ENCODE measurements at regions not wholly inside any gene's neighbourhood (a gene's known extent, or its start where the extent isn't known, plus 50 kb on each side); places are given as distances from the start of the nearest gene placed in this dataset.
"Not testable (repeated sequence)": the region's sequence is repeated elsewhere in the genome, so short reads cannot be mapped to it uniquely, and the experiment has no call there.

GRCh38 chr4:49153011-49153410, 166.9 kb downstream of the CWH43 start:
- H3K9me3 ChIP-seq (ENCODE audit: control insufficient read depth, insufficient read depth, low read length) = peaks cover 17% of the 10 kb centered on the region

GRCh38 chr4:49154308-49155103, 168.4 kb downstream of the CWH43 start:
- H3K36me3 ChIP-seq (ENCODE audit: control insufficient read depth, insufficient read depth, low read length); H3K27me3 ChIP-seq (ENCODE audit: control insufficient read depth, insufficient read depth, low read length); H3K4me1 ChIP-seq (ENCODE audit: control insufficient read depth, insufficient read depth, low read length); H3K27ac ChIP-seq (ENCODE audit: low read length); H3K4me3 ChIP-seq (ENCODE audit: low read length): not testable (repeated sequence)
- H3K9me3 ChIP-seq (ENCODE audit: control insufficient read depth, insufficient read depth, low read length) = peaks cover 13% of the 10 kb centered on the region
- peak; percentile 70 for DNase-seq (ENCODE audit: low read depth, low spot score)
- 97% methylated on average over 4 of the region's 11 CpGs for WGBS (ENCODE audit: insufficient coverage, insufficient read length)

More at GRCh38 chr4:49153011-49153410, 166.9 kb downstream of the CWH43 start:
- not testable (repeated sequence) for H3K27me3 ChIP-seq (ENCODE audit: control insufficient read depth, insufficient read depth, low read length); H3K27ac ChIP-seq (ENCODE audit: low read length); H3K36me3 ChIP-seq (ENCODE audit: control insufficient read depth, insufficient read depth, low read length); H3K4me1 ChIP-seq (ENCODE audit: control insufficient read depth, insufficient read depth, low read length); H3K4me3 ChIP-seq (ENCODE audit: low read length); DNase-seq (ENCODE audit: low read depth, low spot score)
- 100% methylated on average over 4 of the region's 11 CpGs for WGBS (ENCODE audit: insufficient coverage, insufficient read length)

GRCh38 chr4:49155270-49155669, 169.2 kb downstream of the CWH43 start:
- not testable (repeated sequence) for H3K27ac ChIP-seq (ENCODE audit: low read length); H3K4me3 ChIP-seq (ENCODE audit: low read length); H3K36me3 ChIP-seq (ENCODE audit: control insufficient read depth, insufficient read depth, low read length); H3K4me1 ChIP-seq (ENCODE audit: control insufficient read depth, insufficient read depth, low read length); H3K27me3 ChIP-seq (ENCODE audit: control insufficient read depth, insufficient read depth, low read length); DNase-seq (ENCODE audit: low read depth, low spot score)
- peaks cover 12% of the 10 kb centered on the region for H3K9me3 ChIP-seq (ENCODE audit: control insufficient read depth, insufficient read depth, low read length)
- WGBS (ENCODE audit: insufficient coverage, insufficient read length) = 100% methylated on average over 1 of the region's 7 CpGs

GRCh38 chr4:49156309-49156708, 170.2 kb downstream of the CWH43 start:
- H3K9me3 ChIP-seq (ENCODE audit: control insufficient read depth, insufficient read depth, low read length); H3K27me3 ChIP-seq (ENCODE audit: control insufficient read depth, insufficient read depth, low read length); H3K4me1 ChIP-seq (ENCODE audit: control insufficient read depth, insufficient read depth, low read length); H3K36me3 ChIP-seq (ENCODE audit: control insufficient read depth, insufficient read depth, low read length); H3K4me3 ChIP-seq (ENCODE audit: low read length); H3K27ac ChIP-seq (ENCODE audit: low read length); DNase-seq (ENCODE audit: low read depth, low spot score): not testable (repeated sequence)
- 100% methylated on average over 1 of the region's 6 CpGs for WGBS (ENCODE audit: insufficient coverage, insufficient read length)

GRCh38 chr4:49157630-49158029, 171.6 kb downstream of the CWH43 start:
- H3K27me3 ChIP-seq (ENCODE audit: control insufficient read depth, insufficient read depth, low read length); H3K27ac ChIP-seq (ENCODE audit: low read length); H3K4me1 ChIP-seq (ENCODE audit: control insufficient read depth, insufficient read depth, low read length); H3K9me3 ChIP-seq (ENCODE audit: control insufficient read depth, insufficient read depth, low read length); DNase-seq (ENCODE audit: low read depth, low spot score); H3K4me3 ChIP-seq (ENCODE audit: low read length); H3K36me3 ChIP-seq (ENCODE audit: control insufficient read depth, insufficient read depth, low read length): not testable (repeated sequence)
- no CpG with 5 or more reads among the region's 2 CpGs for WGBS (ENCODE audit: insufficient coverage, insufficient read length)

GRCh38 chr4:49161111-49161541, 175.1 kb downstream of the CWH43 start:
- DNase-seq (ENCODE audit: low read depth, low spot score); H3K4me3 ChIP-seq (ENCODE audit: low read length); H3K36me3 ChIP-seq (ENCODE audit: control insufficient read depth, insufficient read depth, low read length); H3K27ac ChIP-seq (ENCODE audit: low read length); H3K27me3 ChIP-seq (ENCODE audit: control insufficient read depth, insufficient read depth, low read length); H3K4me1 ChIP-seq (ENCODE audit: control insufficient read depth, insufficient read depth, low read length); H3K9me3 ChIP-seq (ENCODE audit: control insufficient read depth, insufficient read depth, low read length): not testable (repeated sequence)
- WGBS (ENCODE audit: insufficient coverage, insufficient read length) = no CpG with 5 or more reads among the region's 23 CpGs

- not testable (repeated sequence) for H3K27ac ChIP-seq (ENCODE audit: low read length); H3K4me1 ChIP-seq (ENCODE audit: control insufficient read depth, insufficient read depth, low read length); H3K9me3 ChIP-seq (ENCODE audit: control insufficient read depth, insufficient read depth, low read length); H3K27me3 ChIP-seq (ENCODE audit: control insufficient read depth, insufficient read depth, low read length); DNase-seq (ENCODE audit: low read depth, low spot score); H3K4me3 ChIP-seq (ENCODE audit: low read length); H3K36me3 ChIP-seq (ENCODE audit: control insufficient read depth, insufficient read depth, low read length)
- WGBS (ENCODE audit: insufficient coverage, insufficient read length) = no CpG with 5 or more reads among the region's 6 CpGs
These were observed 178.8 kb downstream of the CWH43 start for GRCh38 chr4:49164916-49165315.

- H3K4me1 ChIP-seq (ENCODE audit: control insufficient read depth, insufficient read depth, low read length); H3K27ac ChIP-seq (ENCODE audit: low read length); H3K27me3 ChIP-seq (ENCODE audit: control insufficient read depth, insufficient read depth, low read length); H3K4me3 ChIP-seq (ENCODE audit: low read length); DNase-seq (ENCODE audit: low read depth, low spot score); H3K9me3 ChIP-seq (ENCODE audit: control insufficient read depth, insufficient read depth, low read length); H3K36me3 ChIP-seq (ENCODE audit: control insufficient read depth, insufficient read depth, low read length): not testable (repeated sequence)
- no CpG with 5 or more reads among the region's 8 CpGs for WGBS (ENCODE audit: insufficient coverage, insufficient read length)
These were observed 191.8 kb downstream of the CWH43 start for GRCh38 chr4:49177847-49178246.

GRCh38 chr4:49181088-49181487, 195.0 kb downstream of the CWH43 start:
- H3K27me3 ChIP-seq (ENCODE audit: control insufficient read depth, insufficient read depth, low read length); H3K4me3 ChIP-seq (ENCODE audit: low read length); H3K36me3 ChIP-seq (ENCODE audit: control insufficient read depth, insufficient read depth, low read length); DNase-seq (ENCODE audit: low read depth, low spot score); H3K9me3 ChIP-seq (ENCODE audit: control insufficient read depth, insufficient read depth, low read length); H3K27ac ChIP-seq (ENCODE audit: low read length); H3K4me1 ChIP-seq (ENCODE audit: control insufficient read depth, insufficient read depth, low read length): not testable (repeated sequence)
- no CpG with 5 or more reads among the region's 4 CpGs for WGBS (ENCODE audit: insufficient coverage, insufficient read length)

GRCh38 chr4:49211396-49212194, 225.5 kb downstream of the CWH43 start:
- H3K36me3 ChIP-seq (ENCODE audit: control insufficient read depth, insufficient read depth, low read length); H3K27ac ChIP-seq (ENCODE audit: low read length); H3K4me3 ChIP-seq (ENCODE audit: low read length); H3K27me3 ChIP-seq (ENCODE audit: control insufficient read depth, insufficient read depth, low read length); H3K4me1 ChIP-seq (ENCODE audit: control insufficient read depth, insufficient read depth, low read length); H3K9me3 ChIP-seq (ENCODE audit: control insufficient read depth, insufficient read depth, low read length); DNase-seq (ENCODE audit: low read depth, low spot score): not testable (repeated sequence)
- no CpG with 5 or more reads among the region's 11 CpGs for WGBS (ENCODE audit: insufficient coverage, insufficient read length)
